Omental fat pad (tissue), 3 donors: ENCODE measurements at regions not wholly inside any gene's neighbourhood (a gene's known extent, or its start where the extent isn't known, plus 50 kb on each side); places are given as distances from the start of the nearest gene placed in this dataset.

Experiments used
- ATAC-seq: fragments of 150-250 bp; one replicate; pipeline ENCODE4 v1.9.1; 2016; ENCODE audit warnings: mild to moderate bottlenecking, moderate library complexity; ENCODE audit not compliant: low FRiP score
- DNase-seq: peaks from one replicate; pipeline ENCODE4 v3.0.0-alpha.2; 2019; ENCODE audit warnings: low spot score
- CTCF ChIP-seq, 3 donors: fragments of 450-650 bp; IDR thresholded peaks; one replicate each; pipeline ENCODE4 v1.5.1; 2016 to 2017; ENCODE audit warnings: antibody characterized with exemption in 3 of 3, mild to moderate bottlenecking in 3 of 3, moderate library complexity in 2 of 3

GRCh38 chr9:11326231-11326630, 713.4 kb upstream of the PTPRD start:
- DNase-seq (no peak), ATAC-seq (no peak)
- no peak for TF ChIP-seq CTCF (IDR thresholded peaks at IDR 0.05)

- no peak for ATAC-seq
- TF ChIP-seq CTCF (IDR thresholded peaks at IDR 0.05): no peak
- DNase-seq: no peak
These were observed 715.5 kb upstream of the PTPRD start for GRCh38 chr9:11328326-11328725.

- no peak for TF ChIP-seq CTCF (IDR thresholded peaks at IDR 0.05)
- DNase-seq: no peak
- ATAC-seq: no peak
These were observed 722.2 kb upstream of the PTPRD start for GRCh38 chr9:11335011-11335410.

GRCh38 chr9:11338130-11338529, 725.3 kb upstream of the PTPRD start:
- ATAC-seq (no peak), DNase-seq (no peak)
- no peak for TF ChIP-seq CTCF (IDR thresholded peaks at IDR 0.05)

GRCh38 chr9:11340654-11341053, 727.9 kb upstream of the PTPRD start:
- no peak for TF ChIP-seq CTCF (IDR thresholded peaks at IDR 0.05)
- DNase-seq (no peak), ATAC-seq (no peak)

GRCh38 chr9:11347437-11347836, 734.6 kb upstream of the PTPRD start:
- ATAC-seq (no peak), DNase-seq (no peak)
- no peak for TF ChIP-seq CTCF (IDR thresholded peaks at IDR 0.05)

GRCh38 chr9:11348366-11348765, 735.6 kb upstream of the PTPRD start:
- ATAC-seq: no peak
- DNase-seq: no peak

More at GRCh38 chr9:11348366-11348765, 735.6 kb upstream of the PTPRD start:
- TF ChIP-seq CTCF (IDR thresholded peaks at IDR 0.05): no peak
